Ovary (tissue), 7 donors: ENCODE measurements at regions not wholly inside any gene's neighbourhood (a gene's known extent, or its start where the extent isn't known, plus 50 kb on each side); places are given as distances from the start of the nearest gene placed in this dataset.

Experiments used
- DNase-seq, 5 donors: peaks; one replicate each; pipeline ENCODE4 v3.0.0-alpha.2; 2019 to 2020
- H3K27ac ChIP-seq, 2 donors: fragments of 200-600 bp; one replicate each; pipeline versions ENCODE4 v1.5.1 to v1.8.0; 2019 to 2022
- H3K27me3 ChIP-seq: fragments of 200-600 bp; one replicate; pipeline ENCODE4 v1.8.0; 2022
- H3K36me3 ChIP-seq: fragments of 200-600 bp; sonication (generic); one replicate; pipeline ENCODE4 v1.5.1; 2019
- H3K4me1 ChIP-seq: one replicate; pipeline ENCODE4 v1.8.1; 2013; ENCODE audit warnings: mild to moderate bottlenecking, moderate library complexity; ENCODE audit not compliant: insufficient read depth
- H3K4me3 ChIP-seq: fragments of 200-600 bp; sonication (generic); one replicate; pipeline ENCODE4 v1.5.1; 2017
- H3K9me3 ChIP-seq, 2 donors: fragments of 200-600 bp in 1 of 2; sonication (generic) in 1 of 2; one replicate each; pipeline versions ENCODE4 v1.5.1 to v1.8.1; 2013 to 2019; ENCODE audit warnings: mild to moderate bottlenecking in 1 of 2, moderate library complexity in 1 of 2
- EP300 ChIP-seq: sonication (generic); formaldehyde crosslinking; IDR thresholded peaks from one replicate; pipeline ENCODE4 v1.6.1; 2017; ENCODE audit warnings: antibody characterized with exemption
- POLR2A ChIP-seq: fragments of 450-650 bp; IDR thresholded peaks from one replicate; pipeline ENCODE4 v1.6.1; 2017; ENCODE audit warnings: antibody characterized with exemption, mild to moderate bottlenecking, moderate library complexity
- WGBS, 3 donors: extraction: QIAGEN DNeasy Blood & Tissue Kit in 1 of 3; methylation state at CpG; one replicate each; pipeline versions ENCODE4 v1.1.5 to v1.1.7; 2013 to 2017; 5-methylcytosine and 5-hydroxymethylcytosine counted together
- intact Hi-C, 4 donors: fragments of 100-400 bp; cut with DNase I; formaldehyde crosslinking; loops; one replicate each; pipeline versions ENCODE4 v1.11.0 to v1.15.1; 2022 to 2023
- TF ChIP-seq, protein P1 (sequence below), 3 donors: fragments of 450-650 bp in 2 of 3; fragments of 200-600 bp in 1 of 3; IDR thresholded peaks; one replicate each; pipeline versions ENCODE4 v1.5.1 to v1.8.0; 2016 to 2022; ENCODE audit warnings: antibody characterized with exemption in 3 of 3, mild to moderate bottlenecking in 1 of 3
- donor health status: DM: no; HTN: no; CAD: no; lungs with moderate emphysema.
- donor health status: DM: no; HTN: no; CAD: no.
- donor health status: Bipolar disorder and iron deficiency.
- donor health status: DM: no; HTN: no; CAD: no.
- donor health status: DM: yes; HTN: yes; CAD: no.

DNA sequence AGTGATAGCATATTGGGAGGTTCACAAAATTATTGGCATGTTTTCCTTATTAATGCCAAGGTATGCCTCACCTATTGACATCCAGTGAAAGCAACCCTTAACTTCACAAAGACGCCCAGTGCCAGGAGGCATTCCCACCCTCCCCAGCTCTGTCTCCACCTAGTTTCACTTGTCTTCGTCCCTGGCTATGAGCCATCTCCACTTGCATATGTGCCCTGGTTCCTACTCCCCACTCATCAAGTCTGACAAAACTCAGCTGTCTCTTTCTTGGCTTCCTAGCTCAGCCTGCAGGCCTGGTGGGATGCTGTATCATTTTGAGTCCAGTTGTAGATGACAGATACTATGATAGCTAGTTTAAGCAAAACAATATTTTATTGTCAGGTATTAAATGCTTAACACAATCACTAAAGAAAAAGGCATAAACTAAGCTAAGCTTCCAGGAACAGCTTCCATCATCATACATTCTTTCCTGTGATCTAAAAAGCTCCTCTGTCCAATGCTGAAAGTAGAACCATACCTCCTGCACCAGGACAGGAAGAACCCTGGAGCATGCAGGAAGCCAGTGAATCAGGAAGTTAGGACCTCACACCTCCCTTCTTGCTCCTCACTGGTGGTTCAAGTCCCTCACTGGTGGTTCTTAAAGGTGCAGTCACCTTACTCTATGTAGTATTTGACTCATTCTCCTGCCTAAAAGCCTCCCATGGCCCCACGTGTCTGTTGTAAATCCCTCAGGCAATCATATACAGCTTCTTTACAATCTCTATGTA, 410.3 kb upstream of the RASGEF1B start:
- TF ChIP-seq, protein P1, sequence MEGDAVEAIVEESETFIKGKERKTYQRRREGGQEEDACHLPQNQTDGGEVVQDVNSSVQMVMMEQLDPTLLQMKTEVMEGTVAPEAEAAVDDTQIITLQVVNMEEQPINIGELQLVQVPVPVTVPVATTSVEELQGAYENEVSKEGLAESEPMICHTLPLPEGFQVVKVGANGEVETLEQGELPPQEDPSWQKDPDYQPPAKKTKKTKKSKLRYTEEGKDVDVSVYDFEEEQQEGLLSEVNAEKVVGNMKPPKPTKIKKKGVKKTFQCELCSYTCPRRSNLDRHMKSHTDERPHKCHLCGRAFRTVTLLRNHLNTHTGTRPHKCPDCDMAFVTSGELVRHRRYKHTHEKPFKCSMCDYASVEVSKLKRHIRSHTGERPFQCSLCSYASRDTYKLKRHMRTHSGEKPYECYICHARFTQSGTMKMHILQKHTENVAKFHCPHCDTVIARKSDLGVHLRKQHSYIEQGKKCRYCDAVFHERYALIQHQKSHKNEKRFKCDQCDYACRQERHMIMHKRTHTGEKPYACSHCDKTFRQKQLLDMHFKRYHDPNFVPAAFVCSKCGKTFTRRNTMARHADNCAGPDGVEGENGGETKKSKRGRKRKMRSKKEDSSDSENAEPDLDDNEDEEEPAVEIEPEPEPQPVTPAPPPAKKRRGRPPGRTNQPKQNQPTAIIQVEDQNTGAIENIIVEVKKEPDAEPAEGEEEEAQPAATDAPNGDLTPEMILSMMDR (IDR thresholded peaks at IDR 0.05): no peak
- TF ChIP-seq EP300: no peak
- TF ChIP-seq POLR2A: no peak
- no peaks in the 10 kb centered on the region for H3K9me3 ChIP-seq
- intact Hi-C loops: no loop called here

DNA sequence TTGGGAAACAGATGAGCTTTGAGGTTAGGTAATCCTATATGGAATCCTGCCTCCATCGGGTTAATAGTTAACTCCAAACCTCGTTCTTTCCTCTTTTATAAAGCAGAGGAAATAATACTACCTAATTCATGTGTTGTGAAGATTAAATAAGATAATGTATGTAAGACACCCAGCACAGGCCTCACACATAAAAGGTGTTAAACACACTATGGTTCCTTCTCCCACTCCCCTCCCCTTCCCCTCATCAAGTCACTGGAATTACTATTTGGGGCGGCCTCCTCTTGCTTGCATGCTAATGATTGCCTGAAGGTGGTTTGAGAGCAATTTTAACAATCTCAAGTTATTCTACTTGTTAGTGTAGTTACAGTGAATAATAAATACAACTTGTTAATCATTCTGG, 404.4 kb upstream of the RASGEF1B start:
- H3K27me3 ChIP-seq: no peaks in the 10 kb centered on the region
- H3K4me3 ChIP-seq: no peak overlapping the region
- no peak for DNase-seq
- H3K4me1 ChIP-seq: no peaks in the 10 kb centered on the region
- no peaks in the 10 kb centered on the region for H3K36me3 ChIP-seq
- 59 to 77% (median 76%) methylated on average over 3 of the region's 3 CpGs for WGBS, 3 donors
- H3K9me3 ChIP-seq: no peaks in the 10 kb centered on the region
- TF ChIP-seq EP300: no peak
- TF ChIP-seq, protein P1 (IDR thresholded peaks at IDR 0.05): no peak
- no peak for TF ChIP-seq POLR2A
- intact Hi-C loops: no loop called here
- no peak overlapping the region for H3K27ac ChIP-seq

More for the DNA sequence above, 410.3 kb upstream of the RASGEF1B start:
- WGBS, 3 donors: 21 to 31% (median 22%) methylated on average over 3 of the region's 3 CpGs
- no peaks in the 10 kb centered on the region for H3K27me3 ChIP-seq
- no peak overlapping the region for H3K4me3 ChIP-seq
- H3K4me1 ChIP-seq: no peaks in the 10 kb centered on the region
- no peak overlapping the region for H3K27ac ChIP-seq
- no peak for DNase-seq
- no peaks in the 10 kb centered on the region for H3K36me3 ChIP-seq

DNA sequence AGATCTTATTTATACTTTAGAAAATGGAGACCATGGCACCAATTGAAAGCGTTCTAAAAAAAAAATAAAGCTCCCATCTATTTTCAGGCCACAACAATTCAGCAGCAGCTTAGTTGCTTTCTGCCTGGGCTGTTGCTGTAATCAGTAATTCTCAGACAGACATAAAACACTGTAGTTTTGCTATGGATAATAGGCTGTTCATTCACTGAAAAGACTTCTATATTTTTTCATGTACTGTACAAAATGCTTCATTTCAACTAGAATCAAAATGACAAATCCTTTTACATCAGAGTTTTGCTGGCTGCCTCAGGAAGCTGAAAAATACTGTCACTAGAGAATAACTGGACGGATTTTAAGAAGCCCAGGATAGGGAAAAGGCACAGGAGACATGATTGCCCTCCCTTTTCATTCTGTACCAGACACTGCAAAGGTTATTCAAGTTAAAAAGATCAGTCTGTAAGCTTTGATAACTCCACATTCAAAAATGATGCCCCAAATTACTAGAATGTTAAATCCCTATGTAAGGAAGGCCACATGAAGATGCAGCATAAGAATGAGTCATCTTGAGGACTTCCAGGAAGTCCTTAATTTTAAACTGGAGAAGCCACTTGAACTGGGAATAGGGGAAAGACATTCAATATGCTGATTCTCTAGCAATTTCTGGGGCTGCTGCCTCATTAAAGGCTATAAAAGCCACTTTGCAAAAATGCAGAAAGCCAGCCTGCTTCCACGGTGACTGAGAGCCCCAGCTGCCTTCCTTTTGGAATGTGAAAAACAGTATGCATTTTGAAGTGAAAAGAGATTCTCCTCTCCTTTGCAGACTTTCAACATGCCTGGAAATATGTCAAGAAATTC, 403.2 kb upstream of the RASGEF1B start:
- H3K9me3 ChIP-seq: no peaks in the 10 kb centered on the region
- DNase-seq: no peak
- no peak overlapping the region for H3K4me3 ChIP-seq
- H3K27me3 ChIP-seq: no peaks in the 10 kb centered on the region
- intact Hi-C loops: no loop called here
- 54 to 62% (median 60%) methylated on average over 3 of the region's 3 CpGs for WGBS, 3 donors
- TF ChIP-seq, protein P1 (IDR thresholded peaks at IDR 0.05): no peak
- TF ChIP-seq POLR2A (no peak), EP300 (no peak)
- no peaks in the 10 kb centered on the region for H3K36me3 ChIP-seq
- H3K27ac ChIP-seq: no peak overlapping the region
- H3K4me1 ChIP-seq: no peaks in the 10 kb centered on the region

GRCh38 chr4:81870275-81870674, 398.6 kb upstream of the RASGEF1B start:
- no peaks in the 10 kb centered on the region for H3K27me3 ChIP-seq
- H3K4me1 ChIP-seq: no peaks in the 10 kb centered on the region
- TF ChIP-seq POLR2A (no peak), EP300 (no peak)
- TF ChIP-seq, protein P1 (IDR thresholded peaks at IDR 0.05): no peak
- no peaks in the 10 kb centered on the region for H3K36me3 ChIP-seq
- DNase-seq: no peak
- WGBS, 3 donors: 80 to 97% (median 91%) methylated on average over 5 of the region's 5 CpGs
- H3K27ac ChIP-seq: no peak overlapping the region
- intact Hi-C loops: loop anchor here in 1 of 4 donors (2.0 kb wide), 1 partner anchor 19 kb away; no protein-coding TSS in a partner anchor
- H3K9me3 ChIP-seq: no peaks in the 10 kb centered on the region
- no peak overlapping the region for H3K4me3 ChIP-seq
